Chondrocyte (in vitro differentiated cells): ENCODE measurements at regions not wholly inside any gene's neighbourhood (a gene's known extent, or its start where the extent isn't known, plus 50 kb on each side); places are given as distances from the start of the nearest gene placed in this dataset.

Experiments
- DNase-seq: peaks from one replicate; pipeline ENCODE4 v3.0.0; 2021; ENCODE audit warnings: mixed read lengths, low spot score
- H3K27ac Mint-ChIP-seq: one replicate; pipeline ENCODE4 v1.8.0; 2021; ENCODE audit warnings: mild to moderate bottlenecking, moderate library complexity, mixed read lengths; ENCODE audit not compliant: unreplicated experiment
- H3K27me3 Mint-ChIP-seq: 2 replicates; pipeline ENCODE4 v1.8.0; 2021; ENCODE audit warnings: low read depth, mixed read lengths
- H3K36me3 Mint-ChIP-seq: 2 replicates; pipeline ENCODE4 v1.8.0; 2021; ENCODE audit warnings: low read depth, mixed read lengths
- H3K4me1 Mint-ChIP-seq: 2 replicates; pipeline ENCODE4 v1.8.0; 2021; ENCODE audit warnings: low read depth, mild to moderate bottlenecking, mixed read lengths
- H3K4me3 Mint-ChIP-seq: one replicate; pipeline ENCODE4 v1.8.0; 2021; ENCODE audit warnings: mild to moderate bottlenecking, moderate library complexity, mixed read lengths; ENCODE audit not compliant: unreplicated experiment
- H3K9me3 Mint-ChIP-seq: 2 replicates; pipeline ENCODE4 v1.8.0; 2021; ENCODE audit warnings: low read depth, mixed read lengths
- CTCF ChIP-seq: fragments of 200-600 bp; sonication (generic); IDR thresholded peaks from 2 replicates; pipeline ENCODE4 v1.5.0; 2021; ENCODE audit warnings: antibody characterized with exemption, mild to moderate bottlenecking, moderate library complexity

GRCh38 chr4:36467670-36468069 is 186.3 kb downstream of the DTHD1 start:
- no peak for TF ChIP-seq CTCF
- Mint-ChIP-seq H3K4me1 (no peaks in the 10 kb centered on the region), H3K27ac (no peak overlapping the region)

GRCh38 chr4:36471903-36472302 is 190.5 kb downstream of the DTHD1 start:
- Mint-ChIP-seq H3K4me1 (no peaks in the 10 kb centered on the region), H3K36me3 (no peaks in the 10 kb centered on the region), H3K4me3 (no peak overlapping the region), H3K27me3 (peaks cover 1% of the 10 kb centered on the region), H3K27ac (no peak overlapping the region), H3K9me3 (no peaks in the 10 kb centered on the region)
- DNase-seq = no peak
- TF ChIP-seq CTCF = no peak

More at GRCh38 chr4:36467670-36468069, 186.3 kb downstream of the DTHD1 start:
- H3K4me3 Mint-ChIP-seq = no peak overlapping the region
- DNase-seq = no peak
- H3K27me3 Mint-ChIP-seq = peaks cover 10% of the 10 kb centered on the region
- no peaks in the 10 kb centered on the region for H3K36me3 Mint-ChIP-seq
- H3K9me3 Mint-ChIP-seq = no peaks in the 10 kb centered on the region

- H3K36me3 Mint-ChIP-seq = no peaks in the 10 kb centered on the region
- no peak overlapping the region for H3K4me3 Mint-ChIP-seq
- peaks cover 4% of the 10 kb centered on the region for H3K27me3 Mint-ChIP-seq
- no peak for TF ChIP-seq CTCF
- H3K9me3 Mint-ChIP-seq = no peaks in the 10 kb centered on the region
- no peaks in the 10 kb centered on the region for H3K4me1 Mint-ChIP-seq
- H3K27ac Mint-ChIP-seq = no peak overlapping the region
- DNase-seq = no peak
These were observed 194.7 kb downstream of the DTHD1 start for GRCh38 chr4:36476135-36476534.

- Mint-ChIP-seq H3K27ac (no peak overlapping the region), H3K4me3 (no peak overlapping the region), H3K36me3 (no peaks in the 10 kb centered on the region), H3K4me1 (no peaks in the 10 kb centered on the region), H3K9me3 (no peaks in the 10 kb centered on the region), H3K27me3 (peaks cover 4% of the 10 kb centered on the region)
- no peak for TF ChIP-seq CTCF
- no peak for DNase-seq
These were observed 196.4 kb downstream of the DTHD1 start for GRCh38 chr4:36477861-36478260.

- H3K4me3 Mint-ChIP-seq = no peak overlapping the region
- no peak for TF ChIP-seq CTCF
These were observed 204.5 kb downstream of the DTHD1 start for GRCh38 chr4:36485885-36486284.

More at GRCh38 chr4:36485885-36486284, 204.5 kb downstream of the DTHD1 start:
- Mint-ChIP-seq H3K4me1 (no peaks in the 10 kb centered on the region), H3K27me3 (no peaks in the 10 kb centered on the region), H3K36me3 (no peaks in the 10 kb centered on the region), H3K27ac (no peak overlapping the region), H3K9me3 (no peaks in the 10 kb centered on the region)
- no peak for DNase-seq
